HuH-7 (cell line): ENCODE measurements at regions not wholly inside any gene's neighbourhood (a gene's known extent, or its start where the extent isn't known, plus 50 kb on each side); places are given as distances from the start of the nearest gene placed in this dataset.

Experiments used
- DNase-seq: peaks from one replicate; pipeline ENCODE4 v3.0.0; 2011; ENCODE audit warnings: low spot score

- DNase-seq = no peak
Measured at GRCh38 chr10:131445623-131446022, 134.1 kb upstream of the TCERG1L start.

DNA sequence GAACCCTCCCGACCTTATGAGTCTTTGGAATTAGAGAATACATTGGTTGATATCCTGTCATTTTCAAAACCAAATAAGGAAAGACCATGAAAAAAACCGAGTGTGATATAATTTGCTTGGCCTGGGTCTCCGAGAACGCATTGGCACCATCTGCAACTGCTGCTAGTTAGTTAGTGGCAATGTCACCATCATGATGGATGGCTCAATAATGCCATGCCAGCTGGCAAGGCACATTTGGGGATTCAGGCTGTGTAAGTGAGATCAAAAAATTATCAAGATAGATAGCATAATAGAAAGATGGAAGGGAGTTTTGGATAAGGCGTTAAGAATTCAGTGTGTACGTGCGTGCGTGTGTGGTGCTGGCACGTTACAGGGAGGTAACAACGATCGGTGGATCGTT lies 134.7 kb upstream of the TCERG1L start:
- DNase-seq = no peak

DNA sequence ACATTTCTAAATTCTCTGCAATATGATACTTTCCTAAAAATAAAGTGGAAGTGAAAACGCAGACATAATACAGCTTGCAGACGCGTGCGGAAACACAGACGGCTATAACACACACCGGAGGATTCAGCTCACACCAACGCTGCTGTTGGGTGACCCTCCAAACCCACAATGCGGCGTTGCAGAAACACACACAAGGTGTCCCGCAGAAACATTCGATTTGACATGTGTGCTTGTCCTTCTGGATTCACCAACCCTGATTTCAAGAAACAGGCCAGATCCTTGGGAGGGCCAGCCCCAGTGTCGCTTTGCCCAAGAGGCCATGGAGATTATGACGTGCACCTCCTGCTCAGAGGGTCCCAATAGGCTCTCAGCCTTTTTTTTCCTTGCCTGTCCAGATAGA lies 136.7 kb upstream of the TCERG1L start:
- no peak for DNase-seq

DNA sequence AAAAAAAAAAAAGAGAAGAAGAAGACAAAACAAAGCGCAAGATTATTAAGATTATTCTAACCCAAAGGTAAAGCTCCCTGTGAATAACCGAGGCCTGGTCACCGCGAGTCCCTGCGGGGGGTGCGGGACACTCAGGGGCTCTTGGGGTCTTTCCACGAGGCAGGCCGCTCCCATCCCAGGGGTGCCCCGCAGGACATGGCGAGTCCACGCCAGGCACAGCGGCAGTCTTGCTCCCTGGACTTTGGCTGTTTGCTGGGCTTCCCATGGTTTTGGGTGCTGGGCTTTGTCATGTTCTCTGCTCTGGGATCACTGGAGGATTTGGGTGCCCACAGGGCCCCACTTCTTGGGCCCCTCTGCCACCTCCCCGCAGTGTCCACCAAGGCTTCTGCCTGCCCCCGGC lies 137.4 kb upstream of the TCERG1L start:
- DNase-seq = no peak

DNA sequence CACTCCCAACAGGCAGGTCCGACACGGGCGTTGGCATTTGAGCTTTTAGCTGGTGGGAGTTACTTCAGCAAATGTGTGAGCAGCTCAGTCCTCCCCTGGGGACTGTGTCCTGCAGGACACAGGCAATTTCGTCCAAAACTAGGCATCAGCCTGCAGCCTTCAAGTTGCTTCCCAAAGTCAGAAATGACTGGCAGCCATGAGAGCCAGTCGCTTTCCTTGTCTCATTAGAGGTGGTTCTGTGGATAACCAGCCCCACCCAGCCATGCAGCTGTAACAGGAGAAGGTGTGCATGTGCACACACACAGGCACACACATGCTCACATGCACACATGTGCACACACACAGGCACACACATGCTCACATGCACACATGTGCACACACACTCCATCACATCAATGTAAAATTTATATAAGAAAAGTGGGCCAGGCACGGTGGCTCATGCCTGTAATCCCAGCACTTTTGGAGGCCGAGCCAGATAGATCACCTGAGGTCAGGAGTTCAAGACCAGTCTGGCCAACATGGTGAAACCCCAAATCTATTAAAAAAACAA lies 138.8 kb upstream of the TCERG1L start:
- no peak for DNase-seq

GRCh38 chr10:131451407-131452015 lies 140.0 kb upstream of the TCERG1L start:
- DNase-seq = no peak

DNA sequence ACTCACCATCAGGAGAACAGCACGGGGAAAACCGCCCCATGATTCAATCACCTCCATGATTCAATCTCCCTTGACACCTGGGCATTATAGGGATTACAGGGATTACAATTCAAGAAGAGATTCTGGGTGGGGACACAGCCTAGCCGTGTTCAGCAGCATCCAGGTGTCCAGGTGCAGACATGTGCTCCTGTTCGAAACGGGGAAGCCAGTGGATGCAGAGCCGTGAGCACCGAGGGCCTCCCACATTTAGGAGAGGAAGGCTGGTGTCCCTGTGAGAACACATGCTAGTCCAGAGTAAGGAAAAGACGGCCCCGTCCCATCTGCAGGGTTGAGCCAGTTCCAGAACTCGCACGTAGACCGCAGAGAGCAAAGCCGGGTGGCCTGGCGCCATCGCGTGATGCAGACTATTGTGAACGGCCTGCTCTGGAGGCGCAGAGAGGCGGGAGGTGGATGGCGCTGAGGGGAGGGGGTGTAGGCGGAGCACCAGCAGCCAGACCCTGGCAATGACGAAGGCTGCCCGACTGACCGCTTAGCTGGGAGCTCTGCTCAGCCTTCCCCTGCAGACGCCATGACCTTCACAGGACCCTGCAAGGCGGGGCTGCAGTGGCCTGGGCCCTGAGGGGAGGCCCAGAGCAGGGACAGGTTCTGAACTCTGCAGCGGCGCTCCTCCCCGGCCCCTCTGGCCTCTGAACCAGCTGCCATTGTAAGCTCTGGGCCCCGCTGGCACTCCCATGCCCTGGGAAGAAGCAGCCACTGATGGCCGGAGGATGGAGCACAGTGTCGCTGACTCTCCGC lies 141.6 kb upstream of the TCERG1L start:
- no peak for DNase-seq

- peak; percentile 46 for DNase-seq
Measured at GRCh38 chr10:131453721-131454634, 142.5 kb upstream of the TCERG1L start.

DNA sequence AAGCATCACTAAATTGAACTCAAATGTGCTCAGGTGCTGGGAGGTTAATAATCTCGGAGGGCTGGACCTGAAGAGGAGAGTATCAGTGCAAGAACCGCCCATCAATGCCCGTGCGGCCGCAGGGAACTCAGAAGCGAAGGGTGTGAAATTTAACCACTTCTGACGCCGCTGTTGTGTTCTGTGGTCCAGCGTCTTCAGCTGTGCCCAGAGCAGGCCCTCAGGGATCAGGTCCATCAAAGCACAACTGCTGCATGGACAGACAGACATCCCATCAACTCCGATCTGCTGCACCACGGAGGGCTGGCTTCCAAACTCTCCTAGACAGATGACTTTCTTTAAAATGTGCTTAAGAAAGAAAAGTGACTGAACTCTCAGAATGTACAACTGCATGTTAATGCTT lies 144.9 kb upstream of the TCERG1L start:
- DNase-seq = no peak

GRCh38 chr10:131461093-131461492 lies 149.6 kb upstream of the TCERG1L start:
- no peak for DNase-seq

- no peak for DNase-seq
Measured at GRCh38 chr10:131464789-131465188, 153.3 kb upstream of the TCERG1L start.

GRCh38 chr10:131469551-131469950 lies 158.0 kb upstream of the TCERG1L start:
- DNase-seq = no peak

DNA sequence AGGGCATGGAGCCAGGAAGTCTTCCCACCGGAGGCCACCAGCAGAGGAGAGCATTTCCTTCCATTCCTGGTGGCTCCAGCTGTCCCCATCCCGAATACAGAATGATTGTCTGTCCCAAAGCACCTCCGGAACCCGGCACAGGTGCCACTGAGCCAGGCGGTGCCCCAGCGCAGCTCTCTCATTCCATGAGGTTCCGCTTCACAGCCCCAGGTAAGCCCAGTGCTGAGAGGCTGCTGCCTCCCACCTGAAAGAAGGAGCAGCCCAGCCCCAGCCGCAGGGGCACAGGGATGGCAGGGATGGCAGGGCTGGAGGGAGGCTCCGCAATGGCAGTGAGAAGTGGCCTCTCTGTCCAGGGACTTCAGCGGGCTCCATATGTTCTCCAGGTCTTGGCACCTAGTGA lies 162.1 kb upstream of the TCERG1L start:
- no peak for DNase-seq

DNA sequence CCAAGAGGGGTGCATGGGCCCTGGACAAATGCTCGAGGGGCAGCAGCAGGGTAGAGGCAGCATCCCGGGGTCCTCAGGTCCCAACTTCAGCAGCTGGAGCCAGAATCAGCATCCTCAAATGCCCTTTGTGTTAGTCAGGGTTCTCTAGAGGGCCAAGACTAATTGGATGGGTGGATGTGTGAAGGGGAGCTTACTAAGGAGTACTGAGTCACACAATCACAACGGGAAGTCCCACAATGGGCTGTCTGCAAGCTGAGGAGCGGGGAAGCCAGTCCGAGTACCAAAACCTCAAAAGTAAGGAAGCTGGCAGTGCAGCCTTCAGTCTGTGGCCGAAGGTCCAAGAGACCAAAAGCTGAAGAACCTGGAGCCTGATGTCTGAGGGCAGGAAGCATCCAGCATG lies 162.9 kb upstream of the TCERG1L start:
- no peak for DNase-seq

DNA sequence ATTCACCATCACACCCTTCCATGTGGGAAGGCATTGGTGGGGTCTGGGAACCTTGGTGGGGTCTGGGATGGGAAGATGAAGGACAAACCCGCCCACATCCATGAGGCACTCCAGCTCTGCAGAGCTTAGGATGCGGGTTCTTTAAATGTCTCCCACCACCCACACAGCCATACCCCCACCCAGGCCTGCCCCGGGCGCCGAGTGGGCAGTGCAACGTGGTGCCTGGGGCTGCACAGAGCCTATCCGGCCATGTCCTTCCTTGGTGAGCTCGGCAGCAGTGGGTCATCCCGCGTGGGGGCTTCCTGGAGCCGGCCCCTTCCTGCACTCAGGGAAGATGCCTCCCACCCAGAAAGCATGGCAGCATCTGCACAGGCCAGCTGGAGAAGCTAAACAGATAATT lies 163.5 kb upstream of the TCERG1L start:
- DNase-seq = no peak

- no peak for DNase-seq
Measured at GRCh38 chr10:131475803-131476202, 164.3 kb upstream of the TCERG1L start.

DNA sequence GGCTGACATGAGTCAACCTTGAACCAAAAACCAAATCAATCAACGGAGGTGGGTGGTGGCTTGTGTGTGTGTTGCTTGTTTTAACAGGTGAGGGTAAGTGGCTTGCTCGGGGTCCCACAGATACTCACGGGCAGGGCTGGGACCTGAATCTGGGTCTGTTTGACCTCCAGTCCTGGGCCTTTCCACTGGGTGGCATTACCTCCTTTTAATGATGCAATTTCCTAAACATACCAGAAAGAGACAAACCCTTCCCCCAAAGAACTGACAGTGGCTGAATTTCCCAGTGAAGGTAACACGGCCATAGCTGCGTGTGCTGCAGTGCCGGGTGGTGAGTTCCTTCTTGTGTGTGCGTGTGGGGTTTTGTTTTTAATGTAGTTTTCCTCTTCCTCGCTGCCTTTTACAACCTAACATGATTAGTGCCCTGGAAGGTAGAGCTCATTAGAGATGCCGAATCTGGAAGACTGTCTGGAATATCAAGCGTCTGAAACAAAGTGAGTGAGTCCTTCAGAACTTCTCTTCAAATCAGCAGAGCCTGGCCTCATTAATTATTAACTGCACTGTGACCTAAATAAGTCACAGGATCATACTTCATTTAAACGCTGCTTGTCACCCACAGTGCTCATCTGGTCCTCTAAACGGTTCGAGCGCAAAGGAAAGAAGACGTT lies 166.1 kb upstream of the TCERG1L start:
- no peak for DNase-seq

GRCh38 chr10:131478377-131478989 lies 167.0 kb upstream of the TCERG1L start:
- DNase-seq = no peak

- DNase-seq = no peak
Measured at GRCh38 chr10:131480066-131480465, 168.5 kb upstream of the TCERG1L start.

DNA sequence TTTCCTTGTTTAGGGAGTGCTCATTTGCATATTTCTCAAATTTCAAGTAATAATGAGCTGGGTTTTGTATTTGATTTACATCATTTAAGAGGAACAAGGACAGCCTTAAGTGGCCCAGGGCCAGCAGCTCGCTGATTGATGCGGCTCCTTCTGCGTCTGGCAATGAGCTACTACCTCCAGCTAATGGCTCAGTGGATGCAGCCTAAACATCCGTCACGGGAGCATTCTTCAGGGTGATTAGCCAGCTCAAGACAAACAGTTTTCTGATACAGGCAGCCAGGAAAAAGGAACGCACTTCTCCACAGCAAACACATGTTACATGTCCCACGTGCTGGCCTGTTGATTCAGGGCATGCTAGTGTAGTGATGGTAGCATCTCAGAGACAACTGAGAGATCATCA lies 169.3 kb upstream of the TCERG1L start:
- no peak for DNase-seq

GRCh38 chr10:131485732-131486131 lies 174.2 kb upstream of the TCERG1L start:
- no peak for DNase-seq

- no peak for DNase-seq
Measured at GRCh38 chr10:131487822-131488221, 176.3 kb upstream of the TCERG1L start.
